ENCODE measurements at regions not wholly inside any gene's neighbourhood (a gene's known extent, or its start where the extent isn't known, plus 50 kb on each side); places are given as distances from the start of the nearest gene placed in this dataset.

DNA sequence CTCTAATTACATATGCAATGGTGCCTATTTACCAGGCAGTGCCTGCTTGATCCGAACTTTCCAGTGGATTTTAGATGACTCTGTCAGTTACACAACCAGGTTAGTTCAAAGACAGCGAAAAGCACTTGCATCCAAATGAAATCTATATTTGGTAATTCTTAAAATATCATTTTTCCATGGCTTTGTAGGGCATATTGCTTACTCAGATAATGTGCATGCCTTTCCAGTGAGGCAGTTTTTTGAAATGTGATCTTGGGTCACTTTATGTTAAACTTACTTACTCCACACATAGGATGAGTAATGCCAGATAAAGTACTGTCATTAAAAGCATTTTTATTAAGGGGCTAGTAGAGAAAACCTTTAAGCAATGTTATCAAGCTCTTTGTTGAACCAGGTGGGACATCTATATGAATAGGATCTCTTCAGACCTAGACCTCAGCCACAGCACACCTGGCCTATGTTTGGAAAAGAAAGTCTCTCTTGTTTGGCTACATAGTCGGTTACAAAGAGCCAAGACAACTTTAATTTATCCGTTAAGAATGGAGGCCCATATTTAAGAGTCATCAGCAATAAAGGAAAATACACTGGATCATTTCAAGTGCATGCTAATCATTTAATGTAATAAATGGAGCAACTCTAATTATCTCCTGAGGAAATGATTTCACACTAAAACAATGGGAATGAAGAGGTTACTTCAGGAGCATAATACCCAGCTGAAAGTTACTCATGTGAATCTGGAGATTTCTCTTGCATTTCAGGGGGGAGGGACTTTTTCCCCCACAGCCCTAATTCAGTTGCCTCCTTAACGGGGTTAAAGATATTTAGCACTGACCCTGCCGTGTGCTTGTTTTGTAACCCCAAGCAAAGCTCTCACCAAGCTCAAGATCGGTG lies 56.3 kb upstream of the TMCO5A start:
- no peak overlapping the region for H3K4me3 ChIP-seq (ENCODE audit: low read depth, low read length)
- TF ChIP-seq CTCF (IDR thresholded peaks at IDR 0.05; ENCODE audit: insufficient read depth, low read length, poor library complexity, severe bottlenecking), result no peak
- no peak for DNase-seq (ENCODE audit: low read depth)

DNA sequence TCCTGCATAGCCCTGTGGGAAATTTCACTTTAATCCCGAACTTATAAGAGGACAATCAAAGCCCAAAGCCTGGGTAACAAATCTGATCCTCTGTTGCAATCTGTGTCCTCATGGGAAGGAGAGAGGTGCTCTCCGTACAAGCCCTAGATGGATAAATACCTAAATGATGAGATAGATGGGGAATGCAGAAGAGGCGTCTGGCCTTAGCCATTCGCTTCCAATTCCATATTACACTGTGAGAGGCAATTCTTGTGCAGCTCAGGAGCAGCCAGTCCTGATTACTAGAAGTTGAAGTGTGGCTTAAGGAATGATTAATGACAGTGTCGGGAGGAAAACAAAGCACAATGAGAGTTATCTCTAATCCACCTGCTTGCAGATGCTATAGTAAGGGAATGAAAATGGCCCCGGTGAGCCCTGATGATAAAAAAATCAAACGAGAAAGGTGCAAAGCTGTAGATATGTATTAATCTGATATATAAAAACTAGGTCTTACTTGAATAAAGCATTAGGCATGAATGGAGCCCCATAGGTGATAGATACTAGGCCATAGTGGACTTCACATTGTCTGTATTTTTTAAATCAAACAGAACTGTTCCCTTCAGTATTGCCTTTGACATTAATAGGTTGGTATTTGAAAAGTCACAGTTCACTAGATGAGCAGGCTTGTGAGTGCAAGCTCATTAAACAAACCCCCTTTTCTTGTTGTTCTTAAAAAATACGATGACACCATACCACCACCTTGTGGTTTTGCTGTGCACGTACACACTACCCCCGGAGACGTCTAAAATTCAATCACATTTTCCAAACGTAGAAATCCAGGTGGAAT lies 54.2 kb upstream of the TMCO5A start:
- no peaks in the 10 kb centered on the region for H3K27me3 ChIP-seq (ENCODE audit: control insufficient read depth, insufficient read depth, low read length)
- DNase-seq (ENCODE audit: low read depth), result no peak
- H3K4me3 ChIP-seq (ENCODE audit: low read depth, low read length), result no peak overlapping the region
- H3K36me3 ChIP-seq (ENCODE audit: control insufficient read depth, insufficient read depth, low read length), result no peaks in the 10 kb centered on the region
- TF ChIP-seq CTCF (IDR thresholded peaks at IDR 0.05; ENCODE audit: insufficient read depth, low read length, poor library complexity, severe bottlenecking), result peak; percentile 63

More for the DNA sequence above, 56.3 kb upstream of the TMCO5A start:
- Histone ChIP-seq H3K27me3 (ENCODE audit: control insufficient read depth, insufficient read depth, low read length) (no peaks in the 10 kb centered on the region), H3K36me3 (ENCODE audit: control insufficient read depth, insufficient read depth, low read length) (no peaks in the 10 kb centered on the region)

DNA sequence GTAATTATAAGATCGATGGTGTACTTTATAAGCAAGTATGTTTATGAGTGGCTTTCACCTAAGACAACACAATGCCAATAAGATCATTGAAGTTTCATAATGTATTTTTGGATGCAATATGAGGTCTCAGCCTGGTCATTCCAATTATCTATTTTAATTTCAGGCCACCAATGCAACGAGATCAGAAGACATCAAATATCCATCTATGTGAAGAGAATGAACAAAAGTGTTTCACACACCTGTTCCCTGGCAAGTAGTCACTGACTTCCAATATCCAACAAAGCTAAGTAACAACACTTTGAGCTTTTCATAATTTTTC lies 53.6 kb upstream of the TMCO5A start:
- DNase-seq (ENCODE audit: low read depth), result no peak
- Histone ChIP-seq H3K36me3 (ENCODE audit: control insufficient read depth, insufficient read depth, low read length) (no peaks in the 10 kb centered on the region), H3K4me3 (ENCODE audit: low read depth, low read length) (no peak overlapping the region), H3K27me3 (ENCODE audit: control insufficient read depth, insufficient read depth, low read length) (no peaks in the 10 kb centered on the region)
- TF ChIP-seq CTCF (IDR thresholded peaks at IDR 0.05; ENCODE audit: insufficient read depth, low read length, poor library complexity, severe bottlenecking), result no peak

- Histone ChIP-seq H3K4me3 (ENCODE audit: low read depth, low read length) (no peak overlapping the region), H3K27me3 (ENCODE audit: control insufficient read depth, insufficient read depth, low read length) (no peaks in the 10 kb centered on the region), H3K36me3 (ENCODE audit: control insufficient read depth, insufficient read depth, low read length) (no peaks in the 10 kb centered on the region)
- no peak for DNase-seq (ENCODE audit: low read depth)
- no peak for TF ChIP-seq CTCF (IDR thresholded peaks at IDR 0.05; ENCODE audit: insufficient read depth, low read length, poor library complexity, severe bottlenecking)
These were observed 53.0 kb upstream of the TMCO5A start for GRCh38 chr15:37881237-37882013.

DNA sequence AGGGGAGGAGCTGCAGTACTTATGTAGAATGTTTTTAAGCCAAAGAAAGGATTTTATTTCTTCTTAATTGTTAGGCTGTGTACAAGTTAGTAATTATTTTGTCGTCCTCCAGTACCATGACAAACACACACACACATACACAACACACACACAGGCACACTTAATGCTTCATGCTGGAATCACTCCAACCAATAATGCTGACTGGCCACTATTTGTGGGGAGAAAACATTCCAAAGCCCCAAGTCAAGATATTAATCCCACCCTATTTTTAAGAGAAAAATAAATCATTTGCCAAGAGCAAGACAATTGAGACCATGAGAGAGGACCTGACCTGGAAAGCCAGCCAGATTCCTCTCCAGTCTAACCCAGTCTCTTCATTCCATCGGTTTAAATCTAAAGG lies 51.8 kb upstream of the TMCO5A start:
- Histone ChIP-seq H3K4me3 (ENCODE audit: low read depth, low read length) (no peak overlapping the region), H3K36me3 (ENCODE audit: control insufficient read depth, insufficient read depth, low read length) (no peaks in the 10 kb centered on the region), H3K27me3 (ENCODE audit: control insufficient read depth, insufficient read depth, low read length) (no peaks in the 10 kb centered on the region)
- no peak for TF ChIP-seq CTCF (IDR thresholded peaks at IDR 0.05; ENCODE audit: insufficient read depth, low read length, poor library complexity, severe bottlenecking)
- no peak for DNase-seq (ENCODE audit: low read depth)

Data from kidney epithelial cell (primary cell).